Adrenal gland (tissue), 9 donors: ENCODE measurements at regions not wholly inside any gene's neighbourhood (a gene's known extent, or its start where the extent isn't known, plus 50 kb on each side); places are given as distances from the start of the nearest gene placed in this dataset.

ENCODE experiments used
- DNase-seq, 7 donors: peaks; one replicate each; pipeline ENCODE4 v3.0.0-alpha.2; 2019 to 2020
- H3K27ac ChIP-seq, 5 donors: fragments of 200-600 bp; sonication (generic) in 4 of 5; 1 replicate in 3 of 5; 2 replicates in 2 of 5; pipeline versions ENCODE4 v1.5.1 to v1.8.0; 2016 to 2020; ENCODE audit warnings: mild to moderate bottlenecking in 1 of 5
- H3K27me3 ChIP-seq: fragments of 200-600 bp; 2 replicates; pipeline ENCODE4 v1.8.0; 2021
- H3K36me3 ChIP-seq, 2 donors: fragments of 200-600 bp; replicated peaks in 1 of 2; 1 replicate in 1 of 2; 2 replicates in 1 of 2; pipeline versions ENCODE4 v1.5.1 to v1.8.0; 2018 to 2022
- H3K4me1 ChIP-seq, 2 donors: fragments of 200-600 bp; replicated peaks in 1 of 2; 1 replicate in 1 of 2; 2 replicates in 1 of 2; pipeline versions ENCODE4 v1.5.1 to v1.8.0; 2018 to 2021
- H3K4me3 ChIP-seq, 4 donors: fragments of 200-600 bp; sonication (generic) in 3 of 4; one replicate each; pipeline ENCODE4 v1.5.1; 2016 to 2018
- H3K9me3 ChIP-seq, 3 donors: fragments of 200-600 bp; sonication (generic) in 1 of 3; replicated peaks in 1 of 3; 1 replicate in 2 of 3; 2 replicates in 1 of 3; pipeline versions ENCODE4 v1.5.1 to v1.8.0; 2016 to 2021
- POLR2A ChIP-seq, 2 donors: fragments of 450-650 bp; IDR thresholded peaks; one replicate each; pipeline ENCODE4 v1.6.1; 2017; ENCODE audit warnings: antibody characterized with exemption in 2 of 2, mild to moderate bottlenecking in 2 of 2, moderate library complexity in 1 of 2
- WGBS, 4 donors: extraction: QIAGEN DNeasy Blood & Tissue Kit in 2 of 4; methylation state at CpG; one replicate each; pipeline versions ENCODE4 v1.1.5 to v1.1.7; 2013 to 2017; 5-methylcytosine and 5-hydroxymethylcytosine counted together
- intact Hi-C, 2 donors: fragments of 100-400 bp; cut with DNase I; formaldehyde crosslinking; loops; one replicate each; pipeline versions ENCODE4 v1.14.1 to v1.15.0; 2022 to 2023
- TF ChIP-seq, protein P1 (sequence below), 6 experiments: fragments of 450-650 bp in 4 of 6; fragments of 200-600 bp in 2 of 6; sonication (generic) in 1 of 6; IDR thresholded peaks; 1 replicate in 5 of 6; 2 replicates in 1 of 6; pipeline versions ENCODE4 v1.5.1 to v1.8.0; 2016 to 2021; ENCODE audit warnings: antibody characterized with exemption in 6 of 6, mild to moderate bottlenecking in 2 of 6, moderate library complexity in 1 of 6
- donor health status: healthy with polysubstance abuse.
- donor health status: Bipolar disorder and iron deficiency.
- donor health status: DM: yes; HTN: yes; CAD: no.
- donor health status: DM: no; HTN: no; CAD: no.
- donor health status: DM: no; HTN: no; CAD: no.

DNA sequence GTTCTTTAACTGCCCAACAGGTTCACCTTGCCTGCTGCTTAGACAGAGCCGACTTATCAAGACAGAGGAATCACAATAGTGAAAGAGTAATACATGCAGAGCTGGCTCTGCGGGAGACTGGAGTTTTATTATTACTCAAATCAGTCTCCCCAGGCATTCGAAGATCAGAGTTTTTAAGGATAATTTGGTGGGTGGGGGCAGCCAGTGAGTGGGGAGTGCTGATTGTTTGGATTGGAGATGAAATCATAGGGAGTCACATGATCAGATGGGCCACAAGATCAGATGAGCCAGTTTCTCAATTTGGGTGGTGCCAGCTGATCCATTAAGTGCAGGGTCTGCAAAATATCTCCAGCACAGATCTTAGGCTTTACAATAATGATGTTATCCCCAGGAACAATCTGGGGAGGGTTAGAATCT is 131.3 kb downstream of the AKR1D1 start:
- Histone ChIP-seq H3K36me3 (no peaks in the 10 kb centered on the region), H3K4me3 (no peak overlapping the region), H3K27me3 (no peaks in the 10 kb centered on the region), H3K4me1 (no peaks in the 10 kb centered on the region), H3K27ac (no peak overlapping the region), H3K9me3 (no peaks in the 10 kb centered on the region)
- no peak for TF ChIP-seq POLR2A (IDR thresholded peaks at IDR 0.05)
- TF ChIP-seq, protein P1, sequence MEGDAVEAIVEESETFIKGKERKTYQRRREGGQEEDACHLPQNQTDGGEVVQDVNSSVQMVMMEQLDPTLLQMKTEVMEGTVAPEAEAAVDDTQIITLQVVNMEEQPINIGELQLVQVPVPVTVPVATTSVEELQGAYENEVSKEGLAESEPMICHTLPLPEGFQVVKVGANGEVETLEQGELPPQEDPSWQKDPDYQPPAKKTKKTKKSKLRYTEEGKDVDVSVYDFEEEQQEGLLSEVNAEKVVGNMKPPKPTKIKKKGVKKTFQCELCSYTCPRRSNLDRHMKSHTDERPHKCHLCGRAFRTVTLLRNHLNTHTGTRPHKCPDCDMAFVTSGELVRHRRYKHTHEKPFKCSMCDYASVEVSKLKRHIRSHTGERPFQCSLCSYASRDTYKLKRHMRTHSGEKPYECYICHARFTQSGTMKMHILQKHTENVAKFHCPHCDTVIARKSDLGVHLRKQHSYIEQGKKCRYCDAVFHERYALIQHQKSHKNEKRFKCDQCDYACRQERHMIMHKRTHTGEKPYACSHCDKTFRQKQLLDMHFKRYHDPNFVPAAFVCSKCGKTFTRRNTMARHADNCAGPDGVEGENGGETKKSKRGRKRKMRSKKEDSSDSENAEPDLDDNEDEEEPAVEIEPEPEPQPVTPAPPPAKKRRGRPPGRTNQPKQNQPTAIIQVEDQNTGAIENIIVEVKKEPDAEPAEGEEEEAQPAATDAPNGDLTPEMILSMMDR (IDR thresholded peaks at IDR 0.05): no peak
- no peak for DNase-seq
- intact Hi-C loops: no loop called here
- WGBS, 4 donors: 82 to 83% (median 83%) methylated on average over 3 of the region's 3 CpGs

DNA sequence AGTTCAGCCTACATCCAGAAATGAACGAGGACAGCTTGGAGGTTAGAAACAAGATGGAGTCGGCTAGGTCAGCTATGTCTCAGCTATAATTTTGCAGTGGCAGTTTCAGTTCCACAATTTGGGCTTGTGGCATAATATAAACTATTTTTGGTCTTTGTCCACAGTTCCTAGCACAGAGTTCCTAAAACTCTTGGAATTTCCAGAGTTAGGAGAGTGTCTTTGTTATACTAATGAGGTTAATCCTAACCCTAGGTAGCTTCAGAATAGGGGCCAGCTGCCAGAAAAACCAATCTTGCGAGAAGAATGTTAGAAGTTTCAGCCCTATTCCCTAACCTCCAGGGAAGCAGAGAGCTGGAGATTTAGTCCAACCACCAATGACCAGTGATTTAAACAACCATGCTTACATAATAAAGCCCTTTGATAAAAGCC is 131.9 kb downstream of the AKR1D1 start:
- DNase-seq: no peak
- Histone ChIP-seq H3K27me3 (no peaks in the 10 kb centered on the region), H3K36me3 (no peaks in the 10 kb centered on the region), H3K27ac (no peak overlapping the region), H3K4me1 (no peaks in the 10 kb centered on the region), H3K9me3 (no peaks in the 10 kb centered on the region), H3K4me3 (no peak overlapping the region)
- TF ChIP-seq, protein P1 (IDR thresholded peaks at IDR 0.05): no peak
- intact Hi-C loops: no loop called here
- 68 to 97% (median 86%) methylated on average over 3 of the region's 3 CpGs for WGBS, 4 donors

DNA sequence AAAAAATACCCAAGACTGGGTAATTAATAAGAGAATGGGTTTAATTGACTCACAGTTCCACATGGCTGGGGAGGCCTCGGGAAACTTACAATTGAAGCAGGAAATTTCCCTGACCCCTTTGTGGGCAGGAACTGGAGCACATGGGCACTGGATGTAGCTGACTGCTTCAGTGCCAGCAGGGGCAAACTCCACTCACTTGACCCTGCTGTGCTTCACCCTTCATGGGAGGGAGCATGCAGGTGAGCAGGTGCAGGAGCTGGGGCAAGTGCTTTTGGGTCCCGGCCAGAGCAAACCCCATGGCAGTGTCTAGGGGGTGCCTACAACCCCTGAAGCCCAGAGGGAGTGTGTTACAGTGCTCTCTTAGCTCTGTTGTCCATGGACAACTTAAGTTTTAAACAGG is 132.6 kb downstream of the AKR1D1 start:
- Histone ChIP-seq H3K36me3 (no peaks in the 10 kb centered on the region), H3K9me3 (no peaks in the 10 kb centered on the region), H3K4me1 (no peaks in the 10 kb centered on the region), H3K27ac (no peak overlapping the region), H3K27me3 (no peaks in the 10 kb centered on the region), H3K4me3 (no peak overlapping the region)
- TF ChIP-seq POLR2A (IDR thresholded peaks at IDR 0.05): no peak
- TF ChIP-seq, protein P1 (IDR thresholded peaks at IDR 0.05): no peak
- no peak for DNase-seq
- WGBS, 4 donors: 94 to 100% (median 96%) methylated on average over 2 of the region's 2 CpGs
- intact Hi-C loops: no loop called here

DNA sequence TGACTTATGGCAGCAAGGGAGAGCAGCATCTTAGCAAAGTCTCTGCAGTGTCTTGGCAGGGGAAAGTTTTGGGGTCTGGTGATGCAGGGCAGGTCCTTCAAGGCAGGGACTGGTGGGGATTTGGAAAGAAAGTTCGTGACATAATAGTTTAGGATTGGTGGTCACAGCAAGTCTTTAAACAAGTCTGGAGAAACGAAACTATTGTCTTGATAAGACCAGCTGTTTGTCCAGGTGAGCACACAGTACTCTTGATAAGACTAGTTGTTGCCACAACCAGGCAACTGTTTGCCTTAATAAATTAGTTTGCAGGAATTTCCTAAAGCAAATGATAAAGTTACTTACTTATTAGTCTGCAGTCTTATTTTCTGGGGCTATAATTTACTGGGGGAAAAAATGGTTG is 136.1 kb downstream of the AKR1D1 start:
- Histone ChIP-seq H3K36me3 (no peaks in the 10 kb centered on the region), H3K4me3 (no peak overlapping the region), H3K27me3 (no peaks in the 10 kb centered on the region), H3K4me1 (no peaks in the 10 kb centered on the region), H3K27ac (no peak overlapping the region), H3K9me3 (no peaks in the 10 kb centered on the region)
- TF ChIP-seq POLR2A (IDR thresholded peaks at IDR 0.05): no peak
- TF ChIP-seq, protein P1 (IDR thresholded peaks at IDR 0.05): no peak
- no peak for DNase-seq
- 63 to 87% (median 82%) methylated on average over 2 of the region's 2 CpGs for WGBS, 4 donors
- intact Hi-C loops: no loop called here
